Activated CD4-positive, CD25-positive, alpha-beta regulatory T cell treated with anti-CD3 and anti-CD28 coated beads, Interleukin-2, amount 50 U/mL, for 24 hours (primary cell): ENCODE measurements at regions not wholly inside any gene's neighbourhood (a gene's known extent, or its start where the extent isn't known, plus 50 kb on each side); places are given as distances from the start of the nearest gene placed in this dataset.
"Not testable (repeated sequence)": the region's sequence is repeated elsewhere in the genome, so short reads cannot be mapped to it uniquely, and the experiment has no call there.

Source experiments
- ATAC-seq, 2 donors: fragments of 150-1000 bp; cut with Tn5 transposase; one replicate each; pipeline ENCODE4 v1.10.0; 2021; ENCODE audit warnings: mild to moderate bottlenecking in 1 of 2, moderate library complexity in 1 of 2

DNA sequence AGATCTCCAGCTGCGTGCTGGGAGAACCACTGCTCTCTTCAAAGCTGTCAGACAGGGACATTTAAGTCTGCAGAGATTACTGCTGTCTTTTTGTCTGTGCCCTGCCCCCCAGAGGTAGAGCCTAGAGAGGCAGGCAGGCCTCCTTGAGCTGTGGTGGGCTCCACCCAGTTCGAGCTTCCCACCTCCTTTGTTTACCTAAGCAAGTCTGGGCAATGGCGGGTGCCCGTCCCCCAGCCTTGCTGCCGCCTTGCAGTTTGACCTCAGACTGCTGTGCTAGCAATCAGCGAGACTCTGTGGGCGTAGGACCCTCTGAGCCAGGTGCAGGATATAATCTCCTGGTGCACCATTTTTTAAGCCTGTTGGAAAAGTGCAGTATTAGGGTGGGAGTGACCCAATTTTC is 128.6 kb downstream of the ACTR3 start:
- ATAC-seq, result not testable (repeated sequence)

DNA sequence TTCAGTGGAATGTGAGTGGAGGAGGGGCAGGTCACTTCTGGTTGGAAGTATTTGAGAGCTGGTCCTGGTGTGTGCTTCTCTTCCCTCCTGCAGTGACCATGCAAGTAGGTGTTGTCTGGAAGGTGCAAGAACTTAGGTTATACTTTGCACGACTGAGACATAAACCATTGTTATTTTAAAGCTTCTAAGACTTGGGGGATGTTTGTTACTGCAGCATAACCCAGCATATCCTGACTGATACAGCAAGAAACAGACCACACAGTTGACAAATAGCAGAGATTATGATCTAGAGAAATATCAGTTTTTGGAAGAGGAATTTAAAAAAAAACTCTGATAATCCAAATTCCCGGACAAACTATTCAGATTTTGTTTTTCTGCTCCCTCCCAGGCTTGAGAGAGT is 130.8 kb downstream of the ACTR3 start:
- ATAC-seq, result no peak

DNA sequence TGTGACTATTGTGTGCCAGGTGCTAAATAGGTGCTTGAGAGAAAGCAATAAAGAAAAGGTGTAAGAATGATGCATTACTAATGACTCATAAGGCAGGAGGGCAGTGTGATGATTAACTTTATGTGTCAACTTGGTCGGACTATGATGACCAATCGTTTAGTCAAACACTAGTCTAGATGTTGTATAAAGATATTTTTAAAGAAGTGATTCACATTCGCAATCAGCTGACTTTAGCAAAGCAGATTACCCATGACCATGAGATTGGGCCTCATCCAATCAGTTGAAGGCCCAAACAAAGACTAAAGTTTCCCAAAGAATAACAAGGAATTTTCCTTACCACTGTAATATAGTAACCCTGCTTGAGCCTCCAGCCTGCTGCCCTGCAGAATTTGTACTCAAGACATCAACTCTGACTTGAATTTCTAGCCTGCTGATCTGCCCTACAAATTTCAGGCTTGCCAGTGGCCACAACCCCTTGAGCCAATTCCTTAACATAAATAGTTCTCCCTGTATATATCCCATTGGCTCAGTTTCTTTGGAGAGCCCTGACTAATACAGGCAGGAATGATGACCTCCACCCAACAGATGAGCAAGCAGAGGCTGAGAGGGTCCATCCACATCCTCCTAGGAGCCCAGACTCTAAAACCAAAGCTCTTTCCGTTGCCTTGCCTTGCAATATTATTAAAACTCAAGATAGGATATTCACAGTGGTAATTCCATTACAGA is 132.6 kb downstream of the ACTR3 start:
- peak in 1 of 2 donors; percentile 48 for ATAC-seq

DNA sequence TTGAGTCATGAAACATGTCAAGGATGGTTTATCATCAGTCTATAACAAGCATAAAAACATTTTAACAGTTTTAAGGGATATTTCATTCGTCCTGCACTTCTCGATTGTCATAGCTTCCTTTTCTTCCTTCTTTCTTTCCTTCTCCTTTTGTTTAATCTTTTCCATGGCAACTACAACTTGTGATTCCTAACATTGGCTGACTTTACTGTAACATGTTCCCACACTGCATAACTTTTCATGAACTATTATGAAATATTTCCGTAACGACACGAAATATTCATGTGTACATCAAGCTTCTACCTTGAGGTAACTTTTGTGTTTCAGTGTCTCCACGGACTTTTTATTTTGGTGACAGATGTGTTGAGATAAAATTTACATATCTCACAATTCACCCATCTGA is 134.4 kb downstream of the ACTR3 start:
- no peak for ATAC-seq

DNA sequence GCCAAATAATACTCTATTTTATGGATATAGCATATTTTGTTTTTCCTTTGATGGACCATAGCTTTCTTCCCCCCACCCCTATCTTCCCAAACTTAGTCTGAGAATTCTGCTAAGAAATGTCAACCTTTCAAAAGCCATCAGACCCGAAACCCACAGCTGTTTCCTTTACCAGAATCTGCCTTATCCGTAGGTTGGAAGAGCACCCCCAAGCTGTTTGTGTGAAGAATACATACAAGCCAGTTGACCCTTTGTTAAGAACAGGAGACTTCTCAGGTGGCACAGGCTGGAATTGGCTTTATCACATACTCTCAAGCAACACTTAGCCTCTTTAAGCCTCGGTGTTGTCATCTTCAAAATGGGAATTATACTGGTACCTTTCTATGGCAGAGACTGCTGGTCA is 135.1 kb downstream of the ACTR3 start:
- no peak for ATAC-seq

DNA sequence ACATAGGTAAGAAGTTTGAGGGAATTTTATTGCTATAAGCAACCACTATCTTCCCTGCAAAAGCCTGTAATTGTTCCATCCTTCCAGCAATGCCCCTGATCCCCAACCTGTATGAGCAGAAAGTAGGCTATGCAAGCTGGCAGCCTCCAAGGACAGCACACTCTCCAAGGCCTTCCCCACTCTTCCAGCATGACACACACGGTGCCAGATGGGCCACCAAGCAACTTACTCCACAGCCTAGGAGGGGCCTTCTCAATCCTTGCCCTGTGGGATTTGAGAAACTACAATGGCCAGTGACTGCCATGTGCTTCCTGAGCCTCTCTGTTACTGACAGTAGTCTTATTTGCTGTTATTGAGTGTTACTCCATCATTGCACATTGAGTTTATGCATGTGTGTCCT is 137.5 kb downstream of the ACTR3 start:
- ATAC-seq, result no peak

DNA sequence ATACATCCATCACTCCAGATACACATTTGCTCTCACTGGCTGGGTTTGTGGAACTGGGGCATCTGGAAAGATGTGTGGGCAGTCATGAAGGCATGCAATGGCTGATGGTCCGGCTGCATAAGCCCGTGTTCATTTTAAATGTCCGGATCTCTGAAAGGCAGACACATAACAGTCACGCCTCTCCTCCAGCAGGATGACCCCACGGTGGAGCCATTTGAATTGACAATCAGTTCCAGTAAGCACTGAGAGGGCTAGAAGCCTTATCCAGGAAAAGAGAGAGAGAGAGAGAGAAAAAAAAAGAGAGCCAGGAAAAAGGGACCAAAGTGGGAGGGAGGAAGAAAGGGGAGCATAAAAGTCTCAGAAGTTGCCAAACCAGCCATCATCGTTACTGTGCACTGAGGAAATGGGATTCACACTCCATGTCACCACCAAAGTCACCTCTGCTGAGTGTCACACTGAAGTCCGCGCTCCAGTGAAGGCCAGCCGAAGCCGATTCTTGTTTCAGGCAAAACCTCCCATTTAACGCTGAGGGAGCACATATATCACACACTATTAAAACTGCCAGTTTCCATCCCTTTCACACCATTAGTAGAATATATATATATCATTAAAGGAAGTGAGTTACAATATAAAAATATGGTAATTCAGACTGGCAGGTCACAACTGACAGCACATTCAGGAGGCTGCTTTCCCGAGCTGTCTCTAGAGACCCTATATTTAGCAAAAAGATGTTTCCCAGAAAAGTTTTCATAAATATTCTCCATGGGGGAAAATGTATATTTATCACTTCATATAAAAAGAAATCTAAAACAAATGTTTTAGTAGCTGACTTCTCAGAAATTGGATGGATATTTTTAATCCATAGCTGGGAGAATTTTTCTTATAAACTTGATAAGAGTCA is 142.0 kb downstream of the ACTR3 start:
- no peak for ATAC-seq

DNA sequence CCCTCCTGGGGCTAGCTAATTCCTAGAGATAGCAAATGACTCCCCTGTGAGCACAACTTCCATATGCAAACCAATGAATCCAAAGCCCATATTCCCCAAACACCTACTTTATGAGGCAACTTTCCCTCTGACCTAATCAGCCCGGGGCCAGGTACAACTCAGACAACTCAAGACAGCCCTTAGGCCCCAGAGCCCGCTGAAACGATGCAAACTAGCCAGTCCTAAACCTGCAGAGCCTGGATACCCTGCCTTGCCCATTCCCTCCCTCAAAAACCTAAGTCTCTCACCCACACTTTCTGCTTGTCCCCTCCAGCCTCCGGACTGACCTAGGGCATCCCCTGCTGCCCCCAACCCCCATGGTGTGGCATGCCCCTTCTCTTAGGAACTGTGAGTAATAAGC is 142.8 kb downstream of the ACTR3 start:
- ATAC-seq, result no peak

DNA sequence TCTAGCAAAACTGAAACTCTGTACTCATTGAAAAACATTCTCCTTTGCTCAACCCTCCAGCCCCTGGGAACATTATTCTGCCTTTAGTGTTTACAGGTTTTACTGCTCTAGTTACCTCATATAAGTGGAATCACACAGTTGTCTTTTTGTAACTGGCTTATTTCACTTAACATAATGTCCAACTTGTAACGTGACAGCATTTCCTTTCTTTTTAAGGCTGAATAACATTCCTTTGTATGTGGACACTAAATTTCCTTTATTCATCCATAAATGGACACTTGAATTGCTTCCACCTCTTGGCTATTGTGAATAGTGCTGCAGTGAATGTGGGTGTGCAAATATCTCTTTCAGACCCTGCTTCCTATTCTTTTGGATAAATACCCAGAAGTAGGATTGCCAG is 144.9 kb downstream of the ACTR3 start:
- no peak for ATAC-seq

DNA sequence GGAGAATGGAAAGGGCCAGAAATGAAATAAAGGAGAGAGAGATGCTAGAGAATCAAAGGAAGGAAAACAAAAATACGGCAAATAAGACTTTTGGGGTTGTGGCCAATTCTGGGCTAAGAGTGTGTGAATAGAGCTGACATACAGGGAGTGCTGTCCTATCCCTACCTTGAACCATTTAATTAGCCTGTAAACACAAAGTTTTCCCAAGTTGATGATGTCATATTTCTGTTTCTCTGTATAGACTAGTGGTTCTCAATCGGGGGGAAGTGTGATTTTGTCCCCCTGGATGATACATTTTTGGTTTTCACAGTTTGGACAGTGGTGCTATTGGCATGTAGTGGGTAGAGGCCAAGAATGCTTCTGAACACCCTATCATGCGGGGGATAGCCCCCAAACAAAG is 148.8 kb downstream of the ACTR3 start:
- no peak for ATAC-seq

DNA sequence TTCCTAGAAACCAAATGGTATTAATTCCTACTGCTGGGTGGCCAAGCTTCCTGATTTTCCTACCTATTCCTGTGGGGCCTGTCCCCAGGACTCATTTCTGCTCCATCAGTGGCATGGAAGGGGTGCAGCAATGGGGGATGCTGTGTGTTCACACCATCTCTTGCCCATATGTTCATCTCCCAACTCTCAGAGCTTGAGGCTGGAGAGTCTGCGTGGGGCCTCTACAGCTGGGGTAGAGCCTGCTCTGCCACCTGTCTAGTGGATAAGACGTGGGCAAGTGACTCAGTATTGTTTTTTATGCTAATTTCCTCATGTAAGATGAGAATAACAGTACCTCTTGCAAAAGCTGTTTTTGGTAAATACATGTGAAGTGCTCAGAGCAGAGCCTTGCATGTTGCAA is 149.8 kb downstream of the ACTR3 start:
- ATAC-seq, result no peak

DNA sequence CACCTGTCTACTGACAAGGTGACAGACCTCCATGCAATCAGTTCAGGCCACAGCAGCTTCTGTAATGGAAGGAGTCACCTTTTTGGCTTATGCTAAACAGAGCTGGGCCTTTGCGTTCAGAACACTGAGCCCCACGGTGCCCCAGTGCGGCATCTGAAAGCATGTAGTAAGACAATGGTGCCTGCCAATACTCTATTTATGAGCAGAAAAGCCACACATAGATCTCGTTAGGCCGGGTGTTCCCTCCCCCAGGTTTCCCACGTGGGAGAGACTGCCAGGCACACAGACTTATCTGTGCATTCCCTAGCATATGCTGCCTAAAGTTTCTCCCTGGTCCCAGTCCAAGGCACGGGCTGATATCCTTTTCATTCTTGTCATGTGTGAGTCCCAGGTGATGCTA is 150.9 kb downstream of the ACTR3 start:
- no peak for ATAC-seq

DNA sequence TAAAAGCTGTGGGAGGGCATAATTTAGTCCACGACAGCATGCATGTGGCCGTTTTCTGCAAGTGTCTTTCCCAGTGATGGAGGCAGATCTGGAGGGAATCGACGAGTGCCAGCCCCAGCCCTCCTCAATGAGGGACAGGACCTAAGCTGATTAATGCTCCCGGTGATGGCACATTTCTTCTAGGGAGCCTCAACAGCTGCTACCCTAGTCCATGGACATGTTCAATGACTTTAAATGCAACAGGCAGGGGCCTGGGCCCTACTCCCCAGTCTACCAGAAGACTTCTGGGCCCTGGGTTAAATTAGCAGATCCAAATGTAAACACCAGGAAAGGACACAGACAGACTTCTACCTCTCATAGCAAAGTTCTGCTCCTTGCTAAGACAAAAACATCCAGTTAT is 155.1 kb downstream of the ACTR3 start:
- ATAC-seq, result no peak

DNA sequence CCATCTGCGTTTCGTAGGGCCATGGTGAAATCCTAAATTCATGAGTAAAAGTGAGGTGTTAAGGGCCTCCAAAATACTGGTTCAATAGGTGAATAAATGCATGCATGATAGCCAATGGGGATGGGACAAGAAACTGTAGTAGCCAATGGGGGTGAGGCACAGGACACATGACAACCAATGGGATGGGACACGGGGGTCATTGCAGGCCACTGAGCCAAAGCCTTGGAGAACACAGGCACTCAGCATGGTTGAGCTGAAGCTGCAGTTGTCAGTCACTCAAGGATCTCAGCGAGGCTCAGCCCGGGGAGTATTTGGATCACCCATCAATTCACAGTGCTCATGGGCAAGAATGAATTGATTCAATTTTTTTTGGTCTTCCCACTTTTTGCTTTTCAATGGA is 156.5 kb downstream of the ACTR3 start:
- no peak for ATAC-seq

DNA sequence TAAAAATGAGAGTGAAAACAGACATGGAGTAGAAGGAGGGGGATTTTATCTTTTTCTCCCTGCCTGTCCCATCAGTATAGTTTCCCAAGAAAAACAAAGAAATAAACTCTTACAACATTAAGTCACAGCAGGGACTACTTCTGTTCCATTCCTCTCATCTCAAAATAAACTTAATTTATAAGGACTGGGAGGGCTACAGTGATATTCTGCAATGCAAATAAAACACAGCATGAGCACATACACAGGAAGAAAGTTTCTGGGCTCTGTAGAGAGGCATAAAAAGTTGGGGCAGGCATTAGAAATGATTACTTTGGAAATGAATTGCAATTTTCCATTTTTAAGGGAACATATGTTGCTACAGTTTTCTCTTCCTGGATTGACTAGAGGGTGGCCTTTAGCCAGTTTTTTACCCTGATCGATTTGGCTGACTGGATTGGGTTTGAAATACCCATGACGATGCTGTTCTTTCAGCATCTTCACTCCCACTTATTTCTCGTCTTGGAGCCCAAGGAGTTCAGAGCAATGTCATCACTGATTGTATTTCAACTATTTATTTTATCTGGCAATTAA is 157.1 kb downstream of the ACTR3 start:
- no peak for ATAC-seq

DNA sequence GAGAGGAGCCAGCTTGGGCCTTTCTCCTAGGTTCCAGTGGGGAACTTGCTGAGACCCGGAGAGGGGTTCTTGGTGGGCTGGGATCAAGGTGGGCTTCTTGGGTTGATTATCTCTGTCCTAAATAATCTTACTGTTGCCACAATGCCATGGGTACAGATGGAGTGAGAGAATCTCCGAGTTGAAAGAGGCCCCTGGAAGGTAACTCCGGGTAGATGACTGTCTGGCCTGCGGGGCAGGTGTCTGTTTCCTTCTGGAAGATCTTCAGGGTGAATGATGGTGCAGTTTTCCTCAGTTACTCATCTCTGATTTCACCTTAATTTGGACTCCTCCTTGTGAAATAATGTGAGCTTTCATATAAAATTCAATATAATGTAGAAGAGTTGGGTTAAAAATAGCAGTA is 159.4 kb downstream of the ACTR3 start:
- no peak for ATAC-seq

DNA sequence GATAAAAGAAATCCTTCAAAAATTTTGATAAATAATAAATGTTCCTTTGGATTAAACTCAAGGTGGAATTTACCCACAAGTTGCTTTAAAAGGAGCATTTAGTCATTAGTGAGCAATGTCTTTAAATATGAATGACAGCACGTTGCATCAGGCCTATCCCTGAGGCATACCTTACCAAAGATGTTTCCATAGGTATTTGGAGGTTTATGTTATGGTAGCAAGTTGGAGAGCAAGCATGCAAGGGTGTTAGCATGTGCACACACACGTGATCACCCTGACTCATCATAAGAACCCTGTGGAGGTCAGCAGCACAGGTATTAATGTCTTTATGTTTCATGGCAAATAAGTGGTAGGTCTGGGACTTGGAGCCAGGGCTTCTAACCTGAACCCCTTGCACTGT is 159.9 kb downstream of the ACTR3 start:
- no peak for ATAC-seq

DNA sequence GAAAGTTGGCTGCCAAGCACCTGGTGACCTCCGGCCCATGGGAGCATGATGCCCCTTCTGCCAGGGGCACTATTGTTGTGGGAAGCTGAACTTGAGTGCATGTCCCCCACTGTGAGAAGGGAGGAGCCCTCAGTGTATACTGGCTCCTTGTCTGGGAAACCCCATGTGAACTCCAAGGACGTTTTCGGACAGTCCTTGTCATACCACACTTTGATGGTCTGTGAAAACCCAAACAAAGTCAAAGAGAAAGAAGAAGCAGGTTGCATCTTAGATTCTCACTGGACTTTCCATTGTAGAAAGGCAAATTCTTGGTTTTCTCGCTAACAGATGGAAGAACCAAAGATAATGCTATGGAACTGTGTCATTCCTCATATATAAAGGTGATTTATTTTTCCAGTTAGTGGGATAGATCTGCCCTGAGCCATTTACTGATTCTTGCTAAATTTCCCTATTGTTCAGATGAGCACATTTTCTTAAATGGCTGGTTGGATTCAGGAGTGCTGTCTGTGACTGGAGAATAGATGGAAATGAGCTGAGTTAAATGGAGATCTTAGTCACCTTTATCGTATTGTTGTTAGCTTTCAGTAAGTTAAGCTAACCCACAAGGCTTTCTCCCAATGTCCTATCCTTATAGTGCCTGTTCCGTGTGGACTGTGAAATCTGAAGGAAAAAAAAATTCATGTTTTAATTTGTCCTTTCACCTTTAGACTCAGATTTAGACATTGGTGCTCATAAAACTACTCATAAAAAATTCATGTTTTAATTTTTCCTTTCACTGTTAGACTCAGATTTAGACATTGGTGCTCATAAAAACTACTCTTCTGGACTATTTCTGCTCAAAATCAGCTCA is 166.6 kb downstream of the ACTR3 start:
- ATAC-seq, result peak; percentile 28 to 58

DNA sequence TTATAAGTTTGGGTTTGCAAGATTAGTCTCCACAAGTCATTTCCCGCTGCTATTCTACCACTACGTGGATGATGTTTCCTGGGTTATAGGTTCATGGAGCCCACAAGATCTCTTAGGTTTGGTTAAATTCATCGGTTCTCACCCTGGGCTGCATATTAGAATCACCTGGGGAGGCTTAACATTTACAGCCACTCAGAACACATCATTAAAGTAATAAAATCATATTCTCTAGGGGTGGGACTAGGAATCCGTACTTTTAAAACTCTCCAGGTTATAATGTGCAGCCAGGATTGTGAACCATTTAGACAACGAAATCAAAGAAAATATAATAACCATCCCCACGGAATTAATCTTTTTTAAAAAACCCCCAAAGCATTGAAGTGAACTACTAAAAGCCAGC is 167.7 kb downstream of the ACTR3 start:
- no peak for ATAC-seq

DNA sequence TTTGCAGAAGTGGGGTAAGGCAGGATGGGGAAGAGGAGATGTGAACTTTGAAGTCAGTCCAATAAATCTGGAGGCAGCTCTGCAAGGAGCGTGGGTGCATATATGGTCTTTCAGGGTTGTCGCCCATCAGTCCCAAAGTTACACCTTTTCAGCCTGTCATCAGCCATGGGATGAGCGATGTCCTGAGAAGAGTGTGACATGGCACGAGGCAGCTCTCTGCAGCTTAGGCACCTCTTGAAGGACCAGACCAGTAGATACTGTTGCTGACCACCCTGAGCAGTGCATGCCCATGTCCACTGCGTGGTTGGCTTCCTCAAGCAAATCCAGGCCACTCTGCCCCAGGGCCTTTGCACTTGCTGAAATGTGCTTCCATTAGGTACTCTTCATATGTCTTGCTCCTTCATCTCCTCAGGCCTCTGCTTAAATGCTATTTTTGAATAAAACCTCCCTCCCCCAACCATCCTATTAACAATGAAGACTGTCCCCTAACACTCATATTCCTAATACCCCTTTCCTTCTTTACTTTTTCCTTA is 171.7 kb downstream of the ACTR3 start:
- no peak for ATAC-seq

DNA sequence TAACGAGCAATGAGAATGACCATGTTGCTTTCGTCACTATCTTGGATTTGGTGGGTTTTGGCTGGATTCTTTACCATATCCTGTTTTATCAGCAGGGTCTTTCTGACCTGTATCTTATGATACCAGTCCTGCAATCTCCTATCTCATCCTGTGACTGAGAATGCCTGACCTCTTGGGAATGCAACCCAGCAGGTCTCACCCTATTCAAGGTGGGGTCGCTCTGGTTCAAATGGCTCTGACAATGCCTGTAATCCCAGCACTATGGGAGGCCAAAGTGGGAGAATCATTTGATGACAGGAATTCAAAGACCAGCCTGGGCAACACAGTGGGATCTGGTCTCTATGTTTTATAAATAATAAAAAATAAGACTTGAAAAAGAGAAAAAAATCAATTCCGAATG is 173.5 kb downstream of the ACTR3 start:
- no peak for ATAC-seq

DNA sequence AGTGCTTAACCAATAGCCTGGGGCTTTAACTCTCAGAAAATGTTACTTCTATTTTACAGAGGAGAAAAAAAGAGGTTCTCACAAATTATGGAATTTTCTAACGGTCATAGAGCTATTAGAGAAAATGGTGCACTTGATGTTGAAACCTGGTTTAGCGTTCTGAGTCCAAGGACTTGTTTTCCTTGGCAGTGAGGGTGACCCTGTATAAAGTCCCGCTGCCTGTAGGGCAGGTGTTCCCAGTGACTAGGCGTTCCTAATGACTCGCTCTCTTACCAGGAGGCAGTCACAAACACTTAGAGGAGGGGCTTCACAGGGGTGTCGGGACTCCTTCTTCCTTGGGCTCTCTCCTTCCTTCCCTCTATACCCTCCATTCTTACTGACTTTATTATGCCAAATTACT is 175.8 kb downstream of the ACTR3 start:
- ATAC-seq, result no peak
